HG03045 (cell line): ENCODE measurements at regions not wholly inside any gene's neighbourhood (a gene's known extent, or its start where the extent isn't known, plus 50 kb on each side); places are given as distances from the start of the nearest gene placed in this dataset.
"Not testable (repeated sequence)": the region's sequence is repeated elsewhere in the genome, so short reads cannot be mapped to it uniquely, and the experiment has no call there.

ENCODE experiments used
- ATAC-seq: cut with Tn5 transposase; IDR thresholded peaks from one replicate; pipeline ENCODE4 v1.9.1; 2021; ENCODE audit warnings: mild to moderate bottlenecking, moderate library complexity; ENCODE audit not compliant: unreplicated experiment

GRCh38 chr6:168948002-168948401 lies 305.6 kb downstream of the THBS2 start:
- ATAC-seq, result no peak

- no peak for ATAC-seq
These were observed 310.3 kb downstream of the THBS2 start for GRCh38 chr6:168943231-168943905.

- no peak for ATAC-seq
These were observed 311.0 kb downstream of the THBS2 start for GRCh38 chr6:168942646-168943045.

- ATAC-seq, result no peak
These were observed 312.6 kb downstream of the THBS2 start for GRCh38 chr6:168941036-168941435.

- no peak for ATAC-seq
These were observed 313.9 kb downstream of the THBS2 start for GRCh38 chr6:168939796-168940195.

- ATAC-seq, result no peak
These were observed 314.6 kb downstream of the THBS2 start for GRCh38 chr6:168939041-168939440.

- ATAC-seq, result no peak
These were observed 315.1 kb downstream of the THBS2 start for GRCh38 chr6:168938546-168938945.

GRCh38 chr6:168937054-168937453 lies 316.6 kb downstream of the THBS2 start:
- ATAC-seq, result no peak

GRCh38 chr6:168935628-168936010 lies 318.0 kb downstream of the THBS2 start:
- no peak for ATAC-seq

GRCh38 chr6:168934660-168935627 lies 318.7 kb downstream of the THBS2 start:
- ATAC-seq, result no peak

GRCh38 chr6:168932171-168932570 lies 321.5 kb downstream of the THBS2 start:
- not testable (repeated sequence) for ATAC-seq

- ATAC-seq, result not testable (repeated sequence)
These were observed 322.6 kb downstream of the THBS2 start for GRCh38 chr6:168931072-168931471.

- ATAC-seq, result no peak
These were observed 323.7 kb downstream of the THBS2 start for GRCh38 chr6:168929871-168930450.

GRCh38 chr6:168928012-168928411 lies 325.6 kb downstream of the THBS2 start:
- no peak for ATAC-seq

GRCh38 chr6:168927026-168927425 lies 326.6 kb downstream of the THBS2 start:
- ATAC-seq, result no peak

- ATAC-seq, result no peak
These were observed 327.3 kb downstream of the THBS2 start for GRCh38 chr6:168926306-168926705.

- ATAC-seq, result no peak
These were observed 328.0 kb downstream of the THBS2 start for GRCh38 chr6:168925671-168926070.

- no peak for ATAC-seq
These were observed 330.5 kb downstream of the THBS2 start for GRCh38 chr6:168923171-168923570.

GRCh38 chr6:168922436-168922835 lies 331.2 kb downstream of the THBS2 start:
- ATAC-seq, result no peak

- no peak for ATAC-seq
These were observed 333.4 kb downstream of the THBS2 start for GRCh38 chr6:168920289-168920688.

- no peak for ATAC-seq
These were observed 334.0 kb downstream of the THBS2 start for GRCh38 chr6:168919470-168920179.
